ENCODE measurements at regions not wholly inside any gene's neighbourhood (a gene's known extent, or its start where the extent isn't known, plus 50 kb on each side); places are given as distances from the start of the nearest gene placed in this dataset.

- Histone ChIP-seq H3K27me3 (replicated peaks in 1 of 2; ENCODE audit: control insufficient read depth in 2 of 2, insufficient read depth in 2 of 2, low read length in 1 of 2) (no peaks in the 10 kb centered on the region), H3K4me1 (ENCODE audit: control insufficient read depth, insufficient read depth, low read length) (no peaks in the 10 kb centered on the region), H3K79me2 (ENCODE audit: control insufficient read depth, insufficient read depth, low read length) (no peaks in the 10 kb centered on the region), H3K9me3 (replicated peaks; ENCODE audit: control insufficient read depth, insufficient read depth, low read length) (no peaks in the 10 kb centered on the region), H3K4me3 (no peak overlapping the region), H3K4me2 (ENCODE audit: control insufficient read depth, insufficient read depth) (no peak overlapping the region), H3K9ac (ENCODE audit: control insufficient read depth, insufficient read depth, low read length) (no peak overlapping the region), H4K20me1 (ENCODE audit: control insufficient read depth, insufficient read depth) (no peaks in the 10 kb centered on the region), H3K36me3 (ENCODE audit: control insufficient read depth in 2 of 2, insufficient read depth in 2 of 2, low read length in 1 of 2) (no peaks in the 10 kb centered on the region), H3K27ac (ENCODE audit: control insufficient read depth, insufficient read depth) (no peak overlapping the region), H2AFZ (ENCODE audit: control insufficient read depth, low read depth, low read length) (no peak overlapping the region)
- CTCF ChIA-PET: no interaction called here
- in situ Hi-C loops (cut with MboI) (no loop called here), intact Hi-C loops (cut with micrococcal nuclease; ENCODE audit: unreplicated experiment) (no loop called here)
- RAD21 ChIA-PET (ENCODE audit: unreplicated experiment): no interaction called here
- POLR2A ChIA-PET: no interaction called here
- WGBS (ENCODE audit: insufficient coverage, insufficient replicate concordance, low lambda C conversion rate, missing lambda C conversion rate): 31% methylated on average over 1 of the region's 1 CpG
- BruUV-seq (replicated peaks): no TSS peak
- FAIRE-seq (no peak), DNase-seq (ENCODE audit: low read depth, low spot score) (no peak), ATAC-seq (no peak)
- SMC1A ChIA-PET (ENCODE audit: uncharacterized antibody, unreplicated experiment): no interaction called here
- TF ChIP-seq YY1 (IDR thresholded peaks at IDR 0.05; ENCODE audit: low read depth, low read length): no peak
- no peak for TF ChIP-seq JUNB (IDR thresholded peaks at IDR 0.05)
Measured at GRCh38 chr3:103924544-103924943, 1442.2 kb upstream of the ALCAM start.

- no peak for TF ChIP-seq SIX5 (IDR thresholded peaks at IDR 0.05; ENCODE audit: low read depth, low read length, severe bottlenecking)
- TF ChIP-seq JUNB (IDR thresholded peaks at IDR 0.05): no peak
- TF ChIP-seq SREBF1 (IDR thresholded peaks at IDR 0.05; ENCODE audit: low read length): no peak
- no peak for TF ChIP-seq ZNF384 (IDR thresholded peaks at IDR 0.05; ENCODE audit: borderline replicate concordance, low read depth, low read length)
- no peak for TF ChIP-seq IRF3 (IDR thresholded peaks at IDR 0.05)
- no peak for TF ChIP-seq USF2 (IDR thresholded peaks at IDR 0.05; ENCODE audit: borderline replicate concordance, low read depth, low read length)
- no peak for TF ChIP-seq E4F1 (IDR thresholded peaks at IDR 0.05; ENCODE audit: borderline replicate concordance, partially characterized antibody)
- no peak for TF ChIP-seq ZBTB33 (IDR thresholded peaks at IDR 0.05)
- in situ Hi-C loops (cut with MboI): no loop called here
- H4K20me1 ChIP-seq (ENCODE audit: control insufficient read depth, insufficient read depth): no peaks in the 10 kb centered on the region
Measured at GRCh38 chr3:103926936-103927335, 1439.8 kb upstream of the ALCAM start.

More at GRCh38 chr3:103926936-103927335, 1439.8 kb upstream of the ALCAM start:
- CTCF ChIA-PET: no interaction called here
- WGBS (ENCODE audit: insufficient coverage, insufficient replicate concordance, low lambda C conversion rate, missing lambda C conversion rate): 40% methylated on average over 12 of the region's 12 CpGs
- FAIRE-seq: no peak
- Histone ChIP-seq H3K9ac (ENCODE audit: control insufficient read depth, insufficient read depth, low read length) (no peak overlapping the region), H3K4me1 (ENCODE audit: control insufficient read depth, insufficient read depth, low read length) (no peaks in the 10 kb centered on the region), H3K36me3 (ENCODE audit: control insufficient read depth in 2 of 2, insufficient read depth in 2 of 2, low read length in 1 of 2) (no peaks in the 10 kb centered on the region), H3K27me3 (replicated peaks in 1 of 2; ENCODE audit: control insufficient read depth in 2 of 2, insufficient read depth in 2 of 2, low read length in 1 of 2) (no peaks in the 10 kb centered on the region), H2AFZ (ENCODE audit: control insufficient read depth, low read depth, low read length) (no peak overlapping the region), H3K79me2 (ENCODE audit: control insufficient read depth, insufficient read depth, low read length) (no peaks in the 10 kb centered on the region), H3K4me2 (ENCODE audit: control insufficient read depth, insufficient read depth) (no peak overlapping the region), H3K9me3 (replicated peaks; ENCODE audit: control insufficient read depth, insufficient read depth, low read length) (no peaks in the 10 kb centered on the region), H3K4me3 (no peak overlapping the region), H3K27ac (ENCODE audit: control insufficient read depth, insufficient read depth) (no peak overlapping the region)
- BruUV-seq (replicated peaks): no TSS peak
- intact Hi-C loops (cut with micrococcal nuclease; ENCODE audit: unreplicated experiment): no loop called here
- SMC1A ChIA-PET (ENCODE audit: uncharacterized antibody, unreplicated experiment): interaction anchor here (1.3 kb wide), 2 partner anchors 8 to 23 kb away, joined by 3 to 4 read pairs; no protein-coding TSS in a partner anchor
- no peak for DNase-seq (ENCODE audit: low read depth, low spot score)
- ATAC-seq: no peak
- POLR2A ChIA-PET: no interaction called here
- RAD21 ChIA-PET (ENCODE audit: unreplicated experiment): no interaction called here
